T-helper 2 cell treated with Interferon-gamma antibody and Interleukin-4, amounts not matched to agents 5 μg/mL and 100 μg/mL, for 36 hours (primary cell): ENCODE measurements at regions not wholly inside any gene's neighbourhood (a gene's known extent, or its start where the extent isn't known, plus 50 kb on each side); places are given as distances from the start of the nearest gene placed in this dataset.

ENCODE experiments used
- DNase-seq: peaks from one replicate; pipeline ENCODE4 v3.0.0; 2021; ENCODE audit warnings: low spot score
- H3K27ac Mint-ChIP-seq: one replicate; pipeline ENCODE4 v1.8.0; 2021; ENCODE audit warnings: mild to moderate bottlenecking, mixed read lengths
- H3K27me3 Mint-ChIP-seq: one replicate; pipeline ENCODE4 v1.8.0; 2021; ENCODE audit warnings: low read depth, mixed read lengths
- H3K36me3 Mint-ChIP-seq: one replicate; pipeline ENCODE4 v1.8.0; 2021; ENCODE audit warnings: low read depth, mixed read lengths
- H3K4me1 Mint-ChIP-seq: one replicate; pipeline ENCODE4 v1.8.0; 2021; ENCODE audit warnings: low read depth, mixed read lengths
- H3K4me3 Mint-ChIP-seq: one replicate; pipeline ENCODE4 v1.8.0; 2022; ENCODE audit warnings: mild to moderate bottlenecking, moderate library complexity, mixed read lengths
- H3K9me3 Mint-ChIP-seq: one replicate; pipeline ENCODE4 v1.8.0; 2021; ENCODE audit warnings: mixed read lengths

GRCh38 chr1:218207194-218207593 lies 77.9 kb upstream of the RRP15 start:
- no peak for DNase-seq
- no peak overlapping the region for H3K27ac Mint-ChIP-seq
- no peaks in the 10 kb centered on the region for H3K9me3 Mint-ChIP-seq
- no peaks in the 10 kb centered on the region for H3K36me3 Mint-ChIP-seq
- no peaks in the 10 kb centered on the region for H3K27me3 Mint-ChIP-seq
- no peak overlapping the region for H3K4me3 Mint-ChIP-seq
- no peaks in the 10 kb centered on the region for H3K4me1 Mint-ChIP-seq

GRCh38 chr1:218209351-218209861 lies 75.7 kb upstream of the RRP15 start:
- H3K36me3 Mint-ChIP-seq = no peaks in the 10 kb centered on the region
- no peak overlapping the region for H3K4me3 Mint-ChIP-seq
- no peaks in the 10 kb centered on the region for H3K9me3 Mint-ChIP-seq
- no peaks in the 10 kb centered on the region for H3K4me1 Mint-ChIP-seq
- no peaks in the 10 kb centered on the region for H3K27me3 Mint-ChIP-seq
- no peak for DNase-seq
- no peak overlapping the region for H3K27ac Mint-ChIP-seq

GRCh38 chr1:218211241-218211640 lies 73.9 kb upstream of the RRP15 start:
- no peaks in the 10 kb centered on the region for H3K9me3 Mint-ChIP-seq
- H3K27me3 Mint-ChIP-seq = no peaks in the 10 kb centered on the region
- H3K27ac Mint-ChIP-seq = no peak overlapping the region
- H3K4me3 Mint-ChIP-seq = no peak overlapping the region
- no peak for DNase-seq
- H3K36me3 Mint-ChIP-seq = no peaks in the 10 kb centered on the region
- H3K4me1 Mint-ChIP-seq = no peaks in the 10 kb centered on the region

GRCh38 chr1:218217040-218217439 lies 68.1 kb upstream of the RRP15 start:
- Mint-ChIP-seq H3K27ac (no peak overlapping the region), H3K9me3 (no peaks in the 10 kb centered on the region), H3K27me3 (peaks cover 6% of the 10 kb centered on the region), H3K4me3 (no peak overlapping the region), H3K36me3 (no peaks in the 10 kb centered on the region), H3K4me1 (no peaks in the 10 kb centered on the region)
- no peak for DNase-seq

GRCh38 chr1:218219460-218219859 lies 65.6 kb upstream of the RRP15 start:
- Mint-ChIP-seq H3K36me3 (no peaks in the 10 kb centered on the region), H3K4me1 (no peaks in the 10 kb centered on the region), H3K27me3 (peaks cover 6% of the 10 kb centered on the region), H3K4me3 (no peak overlapping the region), H3K27ac (no peak overlapping the region), H3K9me3 (no peaks in the 10 kb centered on the region)
- DNase-seq = no peak

GRCh38 chr1:218224101-218224500 lies 61.0 kb upstream of the RRP15 start:
- H3K9me3 Mint-ChIP-seq = no peaks in the 10 kb centered on the region
- H3K27ac Mint-ChIP-seq = no peak overlapping the region
- H3K4me3 Mint-ChIP-seq = no peak overlapping the region
- DNase-seq = no peak
- H3K36me3 Mint-ChIP-seq = no peaks in the 10 kb centered on the region
- H3K4me1 Mint-ChIP-seq = no peaks in the 10 kb centered on the region
- H3K27me3 Mint-ChIP-seq = peaks cover 4% of the 10 kb centered on the region

GRCh38 chr1:218226005-218226404 lies 59.1 kb upstream of the RRP15 start:
- H3K4me3 Mint-ChIP-seq = no peak overlapping the region
- no peaks in the 10 kb centered on the region for H3K9me3 Mint-ChIP-seq
- no peak overlapping the region for H3K27ac Mint-ChIP-seq
- H3K4me1 Mint-ChIP-seq = no peaks in the 10 kb centered on the region
- DNase-seq = no peak
- H3K36me3 Mint-ChIP-seq = no peaks in the 10 kb centered on the region
- H3K27me3 Mint-ChIP-seq = no peaks in the 10 kb centered on the region
